ENCODE measurements at regions not wholly inside any gene's neighbourhood (a gene's known extent, or its start where the extent isn't known, plus 50 kb on each side); places are given as distances from the start of the nearest gene placed in this dataset.

DNA sequence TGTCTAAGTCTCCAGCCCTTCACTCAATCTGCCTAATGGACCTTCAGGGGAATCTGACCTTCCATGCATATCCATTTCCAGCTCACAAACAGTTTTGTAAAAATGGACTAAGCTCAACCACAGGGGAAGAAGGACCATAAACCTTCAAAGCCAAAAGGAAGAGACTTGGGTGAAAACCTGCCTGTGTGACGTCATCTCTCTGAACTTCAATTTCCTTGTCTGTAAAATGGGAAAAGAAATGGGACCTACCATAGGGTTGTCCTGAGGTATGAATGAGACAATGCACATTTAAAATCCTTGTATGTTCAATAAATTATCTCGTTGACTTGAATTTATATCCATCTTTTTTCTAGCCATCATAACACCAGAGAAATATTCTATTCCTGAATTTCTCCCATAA, 370.7 kb downstream of the INSC start:
- no peak for DNase-seq (ENCODE audit: low spot score)

DNA sequence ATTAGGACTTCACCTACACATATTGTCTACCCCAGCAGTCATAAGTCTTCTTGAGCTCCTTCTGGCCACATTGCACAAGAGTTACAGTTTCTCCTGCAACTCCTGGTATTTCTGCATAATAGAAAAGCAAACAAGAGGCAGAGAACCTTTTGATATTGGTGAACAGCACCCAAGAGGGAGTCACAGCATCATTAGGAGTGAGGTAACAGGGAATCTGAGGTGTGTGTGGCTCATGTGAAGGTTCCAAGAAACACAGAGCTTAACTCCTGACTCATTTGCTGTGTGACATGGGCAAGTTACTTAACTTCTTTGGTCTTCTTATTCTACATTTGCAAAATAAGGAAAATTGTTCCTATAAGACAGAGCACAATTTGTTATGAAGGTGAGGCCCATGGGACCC, 374.6 kb downstream of the INSC start:
- DNase-seq (ENCODE audit: low spot score), result no peak

DNA sequence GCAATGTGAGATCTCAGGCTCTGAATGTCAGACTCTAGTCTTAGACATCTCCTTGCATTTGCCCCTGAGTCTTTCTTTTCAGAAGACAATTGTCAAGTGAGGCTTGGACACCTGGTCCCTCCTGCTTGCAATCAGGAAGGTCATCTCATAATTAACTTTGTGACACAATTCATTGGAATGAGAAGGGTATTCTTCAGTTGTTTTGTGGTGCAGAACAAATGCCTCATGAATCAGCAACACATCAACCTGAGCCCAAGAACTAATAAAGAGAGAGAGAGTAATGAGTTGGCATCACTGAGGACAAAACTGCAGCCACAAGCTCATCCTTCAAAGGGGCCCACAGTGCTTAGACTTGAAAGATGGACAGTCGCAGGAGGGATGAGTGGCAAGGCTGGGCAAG, 375.8 kb downstream of the INSC start:
- DNase-seq (ENCODE audit: low spot score), result no peak

DNA sequence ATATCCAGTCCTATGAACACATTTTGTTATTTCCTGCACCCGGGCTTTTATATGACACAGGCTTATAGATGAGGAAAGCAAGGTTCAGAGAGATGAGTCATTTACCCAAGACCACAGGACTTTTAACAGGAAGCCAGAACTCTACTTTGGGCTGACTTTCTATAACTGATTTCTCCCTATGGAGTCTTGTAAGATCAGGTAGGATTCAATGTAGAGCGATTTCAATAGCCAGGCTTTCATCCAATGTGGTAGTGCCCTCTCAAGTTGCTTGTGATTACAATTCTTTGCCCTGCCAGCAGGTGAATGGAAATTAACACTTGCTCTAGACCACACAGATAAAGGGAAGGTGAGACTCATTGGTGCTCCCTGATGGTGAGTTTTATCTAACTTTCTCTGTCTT, 378.3 kb downstream of the INSC start:
- no peak for DNase-seq (ENCODE audit: low spot score)

DNA sequence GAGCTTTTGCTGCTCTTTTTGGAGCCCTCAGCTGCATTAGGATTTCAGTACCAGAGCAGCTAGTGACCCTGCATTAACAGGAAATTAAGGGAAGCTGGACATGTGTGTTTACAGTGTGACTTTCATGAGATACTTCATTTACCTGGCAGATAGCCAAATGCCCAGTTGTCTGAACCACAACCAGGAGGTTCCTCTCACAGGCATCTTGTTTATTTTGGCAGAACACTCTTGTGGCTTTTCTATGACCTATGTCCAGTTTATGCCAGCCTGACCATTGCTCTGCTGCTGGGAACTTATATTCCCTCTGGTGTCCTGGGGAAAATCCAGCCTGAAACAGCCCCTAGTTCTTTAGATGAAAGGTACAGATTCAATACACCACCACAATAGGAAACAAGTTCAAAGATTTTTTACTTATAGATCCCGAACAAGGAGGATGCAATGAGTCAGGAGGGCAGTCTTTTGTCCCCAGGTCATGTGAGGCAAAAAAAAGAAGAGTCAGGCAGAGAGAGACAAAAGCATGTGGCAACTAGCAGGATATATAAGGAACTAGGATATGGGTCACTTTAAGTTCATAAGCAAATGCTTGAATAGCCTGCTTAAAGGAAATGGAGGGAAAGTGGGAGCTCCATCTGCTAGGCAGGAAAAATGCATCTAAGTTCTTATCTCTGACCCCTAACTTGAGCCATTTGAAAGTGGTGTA, 379.3 kb downstream of the INSC start:
- no peak for DNase-seq (ENCODE audit: low spot score)

DNA sequence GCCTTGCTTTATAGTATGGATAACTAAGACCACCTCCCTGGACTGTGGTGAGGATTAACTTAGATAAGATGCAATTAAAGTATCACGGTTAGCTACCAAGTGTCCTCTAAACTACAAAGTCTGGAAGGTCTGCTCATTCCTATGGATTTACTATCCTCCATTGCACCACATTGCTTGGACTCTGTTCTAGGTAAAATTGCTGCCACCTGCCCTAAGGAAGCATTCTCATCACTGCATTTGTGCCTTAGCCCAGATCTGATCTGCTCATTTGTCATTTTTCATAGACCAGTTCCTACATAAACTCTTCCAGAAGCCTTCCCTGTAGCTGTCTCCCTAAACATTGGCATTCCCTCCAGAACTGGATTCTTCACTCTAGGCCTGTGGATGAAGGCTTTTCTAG, 380.0 kb downstream of the INSC start:
- DNase-seq (ENCODE audit: low spot score), result no peak

DNA sequence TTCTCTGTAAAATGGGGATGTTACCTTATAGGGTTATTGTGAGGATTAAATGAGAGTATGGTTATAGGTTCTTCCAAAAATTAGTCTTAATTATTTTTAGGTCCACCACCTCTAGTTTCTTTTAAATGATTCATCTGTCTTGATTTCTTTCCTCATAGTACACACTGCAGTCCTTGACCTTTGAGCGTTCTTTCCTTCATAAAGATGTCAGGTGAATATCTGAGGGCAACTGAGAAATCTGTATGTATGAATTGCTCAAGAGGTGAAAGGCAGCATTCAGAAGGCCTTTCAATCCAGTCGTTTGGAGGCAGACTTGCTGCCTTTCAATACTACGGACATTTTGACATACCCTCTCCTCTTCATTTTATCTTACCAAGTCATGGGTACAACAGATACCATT, 380.7 kb downstream of the INSC start:
- no peak for DNase-seq (ENCODE audit: low spot score)

DNA sequence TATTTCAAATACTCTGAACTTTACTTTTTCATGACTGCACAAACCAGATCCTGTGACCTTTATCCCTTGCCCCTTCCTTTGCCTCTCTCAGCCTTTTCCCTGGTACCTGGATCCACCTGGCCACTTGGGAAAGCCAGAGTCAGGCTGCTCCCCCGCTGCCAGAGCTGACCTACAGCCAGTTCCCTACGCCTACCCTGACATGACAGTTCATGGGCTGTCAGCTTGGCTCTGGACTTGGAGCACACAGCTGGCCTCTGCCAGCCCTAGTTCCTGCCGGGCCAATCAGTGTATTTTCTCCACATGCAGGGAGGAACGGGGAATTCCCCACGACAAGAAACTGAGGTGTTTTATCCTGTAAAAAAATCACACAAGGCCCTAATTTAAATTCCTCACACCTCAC, 382.6 kb downstream of the INSC start:
- no peak for DNase-seq (ENCODE audit: low spot score)

DNA sequence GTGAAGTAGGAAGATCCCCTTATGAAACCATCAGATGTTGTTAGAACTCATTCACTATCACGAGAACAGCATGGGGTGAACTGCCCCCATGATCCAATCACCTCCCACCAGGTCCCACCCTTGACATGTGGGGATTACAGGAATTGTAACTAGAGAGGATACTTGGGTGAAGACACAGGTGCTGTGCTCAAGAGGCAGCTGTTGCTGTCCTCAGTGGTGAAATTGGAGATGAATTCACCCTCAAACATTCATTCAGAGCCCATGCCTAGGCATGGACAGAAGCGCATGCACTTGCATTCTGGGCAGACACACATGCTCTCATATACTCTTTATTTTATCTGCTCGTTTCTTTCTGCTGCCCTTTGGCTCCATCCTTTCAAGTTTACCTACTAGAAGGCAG, 385.0 kb downstream of the INSC start:
- DNase-seq (ENCODE audit: low spot score), result no peak

DNA sequence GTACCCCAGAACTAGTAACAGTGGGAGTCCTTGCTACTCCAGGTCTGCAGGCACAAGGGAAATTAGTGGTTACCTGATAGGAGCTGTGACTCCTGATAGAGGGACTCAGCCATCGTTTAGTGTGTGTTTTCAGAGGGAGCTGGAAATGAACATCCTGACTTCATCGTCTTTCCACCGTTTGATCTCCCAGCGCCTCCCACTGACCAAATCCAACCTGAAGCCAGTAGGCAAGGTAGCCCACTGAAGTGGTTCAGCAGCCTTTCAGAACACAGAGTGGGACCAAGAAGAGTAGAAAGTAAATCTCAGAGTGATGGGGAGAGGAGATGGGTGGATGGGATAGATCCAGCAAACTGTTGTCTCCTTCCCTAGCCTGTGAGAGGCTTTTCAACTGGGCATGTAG, 385.9 kb downstream of the INSC start:
- no peak for DNase-seq (ENCODE audit: low spot score)

DNA sequence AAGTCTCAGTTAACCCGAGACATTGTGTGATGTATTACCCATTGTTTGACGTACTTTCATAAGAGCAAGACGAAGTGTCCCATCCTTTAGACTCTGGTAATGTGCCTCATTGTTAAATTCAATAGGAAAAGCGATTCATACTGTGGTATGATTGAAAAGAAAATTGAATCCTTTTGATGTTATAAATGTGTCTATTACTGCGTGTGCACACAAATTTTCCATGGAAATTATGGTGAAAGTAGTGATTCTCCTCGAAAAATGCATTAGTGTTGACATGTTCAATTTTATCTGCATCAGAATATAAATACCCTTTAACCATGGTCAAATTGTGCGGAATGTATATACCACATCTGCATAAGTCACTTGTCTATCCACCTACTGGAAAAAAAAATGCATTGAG, 386.8 kb downstream of the INSC start:
- DNase-seq (ENCODE audit: low spot score), result no peak

DNA sequence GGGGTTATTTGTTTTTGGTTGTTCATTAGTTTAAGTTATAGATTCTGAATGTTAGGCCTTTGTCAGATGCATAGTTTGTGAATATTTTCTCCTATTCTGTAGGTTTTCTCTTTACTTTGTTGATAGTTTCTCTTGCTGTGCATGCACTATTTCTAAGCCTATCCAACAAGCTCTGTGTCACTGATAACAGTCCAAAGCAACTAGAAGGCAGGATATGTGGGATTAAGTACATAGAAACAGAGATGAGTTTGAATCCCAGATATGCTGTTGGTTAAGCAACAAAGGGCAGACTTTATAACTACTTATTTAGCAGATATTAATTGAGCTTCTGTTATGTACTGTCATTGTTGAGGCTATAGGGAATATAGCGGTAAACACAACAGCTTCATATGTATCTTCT, 390.4 kb downstream of the INSC start:
- DNase-seq (ENCODE audit: low spot score), result no peak

DNA sequence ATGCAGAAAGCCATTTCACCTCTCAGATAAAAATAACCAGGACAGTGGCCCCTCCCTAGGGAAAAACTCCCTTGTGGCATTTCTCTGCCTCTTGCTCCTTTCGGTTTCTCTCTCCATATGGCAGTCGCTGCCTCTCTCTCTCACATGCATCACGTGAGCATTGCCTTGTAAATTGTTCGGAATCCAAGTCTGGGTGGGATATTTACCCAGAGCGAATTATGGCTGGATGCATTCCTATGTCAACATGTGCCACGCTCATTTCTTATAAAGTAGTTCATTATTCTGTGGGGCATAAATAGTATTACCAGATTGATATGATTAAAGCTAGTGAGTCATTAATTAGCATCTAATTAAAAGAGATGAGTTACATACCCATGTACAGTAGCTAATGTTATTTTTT, 392.9 kb downstream of the INSC start:
- no peak for DNase-seq (ENCODE audit: low spot score)

DNA sequence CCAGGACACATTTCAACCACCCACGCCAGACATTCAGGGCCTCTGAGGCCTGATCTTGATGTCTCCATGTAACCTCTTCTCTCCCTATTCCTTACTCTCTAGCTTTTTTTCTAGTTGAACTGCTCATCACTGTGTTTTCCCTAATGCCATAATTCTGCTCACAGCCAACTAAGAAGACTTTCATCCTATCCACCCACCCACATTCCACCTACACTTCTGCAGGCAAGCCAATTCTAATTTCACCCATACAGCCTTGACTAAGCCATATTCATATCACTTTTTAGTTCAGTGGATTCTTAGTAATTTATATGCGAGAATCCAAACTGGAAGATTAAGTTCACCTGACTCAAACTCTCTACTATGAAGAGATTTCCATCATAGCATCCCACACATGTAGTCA, 394.4 kb downstream of the INSC start:
- no peak for DNase-seq (ENCODE audit: low spot score)

DNA sequence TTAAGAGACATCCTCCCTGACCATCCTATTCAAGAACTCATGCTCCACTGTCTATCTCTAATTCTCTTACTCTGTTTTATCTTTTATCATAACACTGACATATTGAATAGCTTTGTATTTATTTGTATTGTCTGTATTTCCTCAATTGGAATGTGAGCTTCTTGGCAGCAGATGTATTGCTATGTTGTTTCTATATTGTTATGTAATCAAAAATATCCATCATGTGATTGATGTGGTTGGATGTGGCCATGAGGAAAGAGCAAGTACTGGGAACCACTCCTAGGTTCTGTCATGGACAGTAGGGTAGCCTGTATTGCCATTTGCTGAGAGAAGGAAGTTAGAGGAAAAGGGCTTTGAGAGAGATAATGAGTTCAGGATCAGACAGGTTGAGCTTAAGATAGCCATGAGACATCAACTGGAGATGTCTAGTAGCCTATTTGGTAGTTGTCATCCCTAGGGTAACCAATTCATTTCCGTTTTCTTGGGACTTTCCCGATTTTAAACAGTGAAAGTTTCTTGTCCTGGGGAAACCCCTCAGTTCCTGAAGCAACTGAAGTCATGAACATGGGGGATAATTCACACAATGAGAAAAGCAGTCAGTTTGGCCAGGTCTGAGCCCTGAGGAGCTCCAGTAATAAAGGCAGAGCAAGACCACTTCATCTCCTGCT, 404.5 kb downstream of the INSC start:
- no peak for DNase-seq (ENCODE audit: low spot score)

DNA sequence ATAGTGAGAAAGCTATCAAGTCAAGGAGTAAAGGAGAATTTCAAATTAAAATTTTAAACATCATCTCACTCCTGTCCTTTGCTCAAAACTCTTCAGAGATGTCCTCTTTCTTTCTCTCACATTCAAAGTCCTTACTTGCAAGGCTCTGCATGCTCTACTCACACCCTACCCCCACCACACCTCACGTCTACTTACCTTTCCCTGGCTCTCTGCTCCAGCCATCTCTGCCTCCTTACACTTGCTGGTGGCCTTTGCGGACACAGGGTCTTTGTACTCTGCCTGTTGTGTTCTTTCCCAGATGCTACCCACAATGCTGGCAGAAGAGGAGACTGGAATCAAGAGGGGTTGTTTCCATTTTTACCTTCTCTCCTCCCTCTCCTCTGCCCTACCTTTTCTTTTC, 405.2 kb downstream of the INSC start:
- no peak for DNase-seq (ENCODE audit: low spot score)

DNA sequence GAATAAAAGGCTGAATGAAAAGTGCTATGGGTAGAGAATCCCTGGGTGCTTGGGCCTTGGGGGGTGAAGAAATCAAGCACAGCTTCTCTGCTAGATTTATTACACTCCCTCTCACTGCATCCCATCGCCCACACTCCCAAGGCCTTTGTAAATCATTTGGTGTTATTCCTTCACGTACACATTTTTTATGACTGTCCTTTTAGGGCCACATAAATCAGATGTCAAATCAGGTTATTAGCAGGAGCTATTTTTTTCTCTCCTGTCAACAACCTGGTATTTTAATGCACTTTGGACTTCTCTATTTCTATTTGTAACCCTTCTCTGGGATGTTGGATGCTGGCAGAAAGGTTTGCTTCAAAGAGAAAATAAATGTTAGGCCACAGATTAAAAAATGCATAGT, 408.8 kb downstream of the INSC start:
- DNase-seq (ENCODE audit: low spot score), result no peak

DNA sequence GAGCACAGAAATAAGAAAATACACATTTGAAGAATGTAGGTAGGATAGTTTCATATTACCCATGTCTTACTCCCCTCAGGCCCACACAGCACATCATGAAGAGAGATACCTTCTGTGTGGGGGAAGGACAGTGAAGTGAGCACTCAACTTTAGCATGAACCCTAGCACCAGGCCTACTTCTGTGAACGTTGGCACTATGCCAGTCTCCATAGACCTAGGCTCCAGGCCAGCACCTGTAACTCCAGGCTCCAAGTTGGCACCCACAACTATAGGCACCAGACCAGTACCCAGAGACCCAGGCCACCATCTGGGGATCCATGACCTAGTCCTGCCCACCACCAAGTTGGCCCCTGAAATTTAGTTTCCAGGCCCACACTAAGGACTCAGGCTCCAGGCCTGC, 410.9 kb downstream of the INSC start:
- DNase-seq (ENCODE audit: low spot score), result no peak

DNA sequence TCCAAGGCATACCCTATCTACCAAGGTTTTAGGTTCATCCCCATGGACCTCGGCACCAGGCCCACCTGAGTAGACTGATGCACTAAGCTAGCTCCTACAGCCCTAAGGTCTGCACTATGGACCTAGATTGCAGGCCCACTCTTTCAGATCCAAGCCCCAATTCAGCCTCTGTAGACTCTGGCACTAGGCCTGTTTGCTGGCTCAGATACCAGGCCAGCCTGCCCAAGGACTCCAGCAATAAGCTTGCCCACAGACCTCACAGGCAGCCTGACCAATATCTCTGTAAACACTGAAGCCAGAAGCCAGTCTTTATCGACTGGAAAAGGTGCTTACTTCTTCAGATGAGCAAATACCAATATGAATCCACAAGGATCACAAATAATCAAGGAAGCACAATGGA, 411.3 kb downstream of the INSC start:
- DNase-seq (ENCODE audit: low spot score), result no peak

DNA sequence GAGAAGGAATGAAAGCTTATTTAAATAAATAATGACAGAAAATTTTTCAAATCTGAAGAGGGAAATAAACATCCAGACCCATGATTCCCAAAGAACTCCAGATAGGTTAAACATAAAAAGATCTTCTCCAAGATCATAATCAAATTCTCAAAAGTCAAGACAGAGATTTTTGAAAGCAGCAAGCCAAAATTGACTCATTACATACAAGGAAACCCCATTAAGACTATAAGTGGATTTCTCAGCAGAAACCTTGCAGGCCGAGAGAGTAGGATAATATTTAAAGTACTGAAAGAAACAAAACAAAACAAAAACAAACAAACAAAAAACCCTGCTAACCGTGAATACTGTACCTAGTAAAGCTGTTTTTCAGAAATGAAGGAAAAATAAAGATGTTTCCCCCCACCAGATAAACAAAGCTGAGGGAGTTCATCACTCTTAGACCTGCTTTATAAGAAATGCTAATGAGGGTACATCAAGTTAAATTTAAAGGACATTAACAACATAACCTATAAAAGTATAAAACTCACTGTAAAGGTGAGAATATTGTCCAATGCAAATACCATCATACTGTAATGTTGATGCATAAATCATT, 412.2 kb downstream of the INSC start:
- DNase-seq (ENCODE audit: low spot score), result no peak

DNA sequence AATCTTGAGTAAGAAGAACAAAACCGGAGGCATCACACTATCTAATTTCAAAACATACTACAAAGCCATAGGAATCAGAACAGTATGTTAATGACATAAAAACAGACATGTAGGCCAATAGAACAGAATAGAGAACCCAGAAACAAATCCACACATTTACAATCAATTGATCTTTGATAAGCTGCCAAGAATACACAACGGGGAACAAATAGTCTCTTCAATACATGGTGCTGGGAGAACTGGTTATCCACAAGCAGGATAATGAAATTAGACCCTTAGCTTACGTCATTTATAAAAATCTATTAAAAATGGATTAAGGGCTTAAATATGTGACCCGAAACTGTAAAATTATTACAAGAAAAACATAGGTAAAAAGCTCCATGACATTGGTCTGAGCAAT, 417.7 kb downstream of the INSC start:
- no peak for DNase-seq (ENCODE audit: low spot score)

DNA sequence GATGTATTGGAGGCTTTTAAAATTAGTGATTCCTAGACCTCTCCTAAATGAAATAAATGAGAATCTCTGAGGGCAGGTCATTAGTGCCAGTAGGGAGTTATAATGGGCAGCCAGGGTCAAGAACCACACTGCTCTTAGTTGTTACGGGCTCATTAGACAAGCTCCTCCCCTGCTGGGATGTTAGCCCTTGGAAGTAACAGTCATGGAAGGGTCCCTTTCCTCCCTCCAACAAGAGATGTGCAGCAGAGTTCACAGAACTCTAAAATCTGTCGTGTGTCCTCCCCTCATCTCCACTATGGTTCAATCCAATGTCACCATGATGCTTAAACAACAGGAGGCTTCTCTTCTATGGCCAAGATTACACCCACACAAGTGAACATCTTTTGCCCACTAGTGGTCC, 419.5 kb downstream of the INSC start:
- no peak for DNase-seq (ENCODE audit: low spot score)

DNA sequence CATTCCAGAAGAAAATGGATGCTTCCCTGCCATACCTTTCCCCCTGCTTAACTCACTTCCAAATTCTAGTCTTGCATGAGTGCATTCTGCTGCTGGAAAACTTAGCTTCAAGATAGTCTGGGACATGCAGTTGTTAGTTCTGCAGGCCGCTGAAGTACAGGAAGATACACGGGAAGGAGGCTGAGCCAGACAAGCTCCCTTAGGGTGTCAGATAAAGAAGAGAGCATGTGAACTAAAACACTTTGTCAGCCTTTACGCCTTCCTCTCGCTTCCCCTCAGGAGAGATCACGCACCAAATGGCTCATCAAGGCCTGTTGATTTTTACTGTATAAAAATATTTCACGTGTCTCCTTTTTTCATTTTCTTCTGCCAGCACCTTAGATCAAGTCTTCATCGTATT, 420.7 kb downstream of the INSC start:
- no peak for DNase-seq (ENCODE audit: low spot score)

DNA sequence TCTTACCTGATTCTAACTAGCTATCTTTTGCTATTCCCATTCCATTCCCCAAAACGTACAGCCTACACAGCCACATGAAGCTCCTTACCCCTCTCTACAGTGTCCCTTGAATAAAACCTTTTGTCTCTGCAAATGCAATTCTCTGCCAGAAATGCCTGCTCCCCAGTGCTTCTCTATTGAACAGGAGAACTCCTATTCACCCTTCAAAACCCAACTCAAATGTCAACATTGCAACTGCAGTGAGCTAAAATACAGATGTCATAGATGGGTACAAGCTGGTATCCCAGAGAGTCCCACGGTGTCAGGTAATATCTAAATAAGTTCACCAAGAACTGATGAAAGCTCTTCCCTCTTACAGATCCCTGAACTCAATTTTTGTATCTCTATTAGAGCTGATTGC, 421.7 kb downstream of the INSC start:
- DNase-seq (ENCODE audit: low spot score), result no peak

Measured in hematopoietic multipotent progenitor cell treated with erythropoietin and hydrocortisone succinate and interleukin-3 and kit ligand, for 17 days (in vitro differentiated cells).